Spleen (tissue), 7 donors: ENCODE measurements at regions not wholly inside any gene's neighbourhood (a gene's known extent, or its start where the extent isn't known, plus 50 kb on each side); places are given as distances from the start of the nearest gene placed in this dataset.

Experiments used
- CTCF ChIP-seq, 11 experiments: fragments of 200-600 bp in 7 of 11; fragments of 450-650 bp in 4 of 11; sonication (generic) in 4 of 11; IDR thresholded peaks in 8 of 11; conservative IDR thresholded peaks in 3 of 11; 1 replicate in 7 of 11; 2 replicates in 4 of 11; pipeline versions ENCODE4 v1.4.0 to v1.8.0; 2016 to 2021; ENCODE audit warnings: antibody characterized with exemption in 11 of 11, inconsistent platforms in 4 of 11, mild to moderate bottlenecking in 1 of 11
- POLR2A ChIP-seq, 3 donors: fragments of 450-650 bp; IDR thresholded peaks; one replicate each; pipeline ENCODE4 v1.5.1; 2017; ENCODE audit warnings: antibody characterized with exemption in 3 of 3, mild to moderate bottlenecking in 1 of 3
- POLR2AphosphoS5 ChIP-seq, 3 donors: sonication (generic); formaldehyde crosslinking; IDR thresholded peaks; one replicate each; pipeline ENCODE4 v1.5.1; 2017; ENCODE audit warnings: antibody characterized with exemption in 3 of 3
- donor health status: DM: no; HTN: no; CAD: no; lungs with moderate emphysema.
- donor health status: DM: no; HTN: no; CAD: no.
- donor health status: DM: no; HTN: no; CAD: no.

DNA sequence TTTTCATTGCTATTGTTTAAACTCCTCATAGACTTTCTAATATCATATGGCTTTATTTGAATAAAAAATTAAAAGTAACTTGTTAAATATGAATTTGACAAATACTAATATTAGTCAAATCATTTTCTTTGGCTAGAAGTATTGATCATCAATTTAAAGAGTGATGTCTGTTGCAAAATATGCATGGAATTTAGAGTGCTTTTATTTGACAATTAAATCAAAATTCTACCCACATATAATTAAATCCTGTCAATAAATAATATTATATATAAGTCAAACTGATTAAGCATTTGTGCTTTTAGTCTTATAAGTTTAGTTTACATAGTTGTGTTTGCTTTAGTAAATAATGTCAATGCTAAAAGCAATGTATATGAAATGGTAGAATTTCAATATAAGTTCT lies 318.6 kb upstream of the ROBO1 start:
- TF ChIP-seq POLR2A (IDR thresholded peaks at IDR 0.05) (no peak), CTCF (IDR thresholded peaks at IDR 0.05 in 8 of 11, conservative IDR thresholded peaks at IDR 0.05 in 3 of 11) (no peak), POLR2AphosphoS5 (IDR thresholded peaks at IDR 0.05) (no peak)
